LoVo (cell line): ENCODE measurements at regions not wholly inside any gene's neighbourhood (a gene's known extent, or its start where the extent isn't known, plus 50 kb on each side); places are given as distances from the start of the nearest gene placed in this dataset.

Experiments
- DNase-seq: peaks from one replicate; pipeline ENCODE4 v3.0.0-alpha.2; 2016; ENCODE audit warnings: low spot score

GRCh38 chr11:45554230-45554967 is 111.0 kb downstream of the CHST1 start:
- no peak for DNase-seq

GRCh38 chr11:45553383-45553936 is 112.0 kb downstream of the CHST1 start:
- DNase-seq, result no peak

- DNase-seq, result no peak
These were observed 114.2 kb downstream of the CHST1 start for GRCh38 chr11:45551191-45551713.

- DNase-seq, result no peak
These were observed 116.2 kb downstream of the CHST1 start for GRCh38 chr11:45549257-45549656.

GRCh38 chr11:45546366-45546765 is 119.1 kb downstream of the CHST1 start:
- no peak for DNase-seq

GRCh38 chr11:45544826-45545225 is 120.6 kb downstream of the CHST1 start:
- no peak for DNase-seq

- no peak for DNase-seq
These were observed 121.5 kb downstream of the CHST1 start for GRCh38 chr11:45543808-45544422.

- DNase-seq, result no peak
These were observed 122.3 kb downstream of the CHST1 start for GRCh38 chr11:45543081-45543480.

- DNase-seq, result no peak
These were observed 123.6 kb downstream of the CHST1 start for GRCh38 chr11:45541693-45542434.

- no peak for DNase-seq
These were observed 126.5 kb downstream of the CHST1 start for GRCh38 chr11:45538939-45539338.

- DNase-seq, result no peak
These were observed 127.1 kb downstream of the CHST1 start for GRCh38 chr11:45538363-45538762.

GRCh38 chr11:45537614-45538013 is 127.8 kb downstream of the CHST1 start:
- DNase-seq, result no peak

- no peak for DNase-seq
These were observed 130.4 kb downstream of the CHST1 start for GRCh38 chr11:45535033-45535432.

- DNase-seq, result no peak
These were observed 131.3 kb downstream of the CHST1 start for GRCh38 chr11:45534132-45534531.

- DNase-seq, result no peak
These were observed 132.9 kb downstream of the CHST1 start for GRCh38 chr11:45532546-45532945.

GRCh38 chr11:45530776-45531175 is 134.6 kb downstream of the CHST1 start:
- DNase-seq, result no peak

- DNase-seq, result no peak
These were observed 135.3 kb downstream of the CHST1 start for GRCh38 chr11:45530111-45530510.

GRCh38 chr11:45528435-45528834 is 137.0 kb downstream of the CHST1 start:
- no peak for DNase-seq

- no peak for DNase-seq
These were observed 137.5 kb downstream of the CHST1 start for GRCh38 chr11:45527898-45528297.

GRCh38 chr11:45525393-45525792 is 140.0 kb downstream of the CHST1 start:
- DNase-seq, result no peak

- DNase-seq, result no peak
These were observed 141.7 kb downstream of the CHST1 start for GRCh38 chr11:45523760-45524159.

GRCh38 chr11:45518833-45519535 is 146.4 kb downstream of the CHST1 start:
- no peak for DNase-seq
